ENCODE measurements at regions not wholly inside any gene's neighbourhood (a gene's known extent, or its start where the extent isn't known, plus 50 kb on each side); places are given as distances from the start of the nearest gene placed in this dataset.

- H3K4me1 ChIP-seq (ENCODE audit: control insufficient read depth in 2 of 2, insufficient read depth in 2 of 2, low read length in 2 of 2) = no peaks in the 10 kb centered on the region
- H3K27ac ChIP-seq (ENCODE audit: low read depth in 2 of 2, low read length in 2 of 2) = no peak overlapping the region
- no peaks in the 10 kb centered on the region for H3K36me3 ChIP-seq (ENCODE audit: control insufficient read depth in 2 of 2, insufficient read depth in 2 of 2, low read length in 2 of 2)
- H3K9me3 ChIP-seq (ENCODE audit: control insufficient read depth in 2 of 2, low read length in 2 of 2) = no peaks in the 10 kb centered on the region
- H3K27me3 ChIP-seq (ENCODE audit: control insufficient read depth in 2 of 2, insufficient read depth in 2 of 2, low read length in 2 of 2) = no peaks in the 10 kb centered on the region
- no peak overlapping the region for H3K4me3 ChIP-seq (ENCODE audit: low read length in 2 of 2)
- H3K9ac ChIP-seq (ENCODE audit: low read depth in 1 of 2, low read length in 2 of 2) = no peak overlapping the region
Measured at GRCh38 chr6:165899611-165900010, 236.6 kb upstream of the PDE10A start.

- Histone ChIP-seq H3K9me3 (ENCODE audit: control insufficient read depth in 2 of 2, low read length in 2 of 2) (no peaks in the 10 kb centered on the region), H3K4me1 (ENCODE audit: control insufficient read depth in 2 of 2, insufficient read depth in 2 of 2, low read length in 2 of 2) (no peaks in the 10 kb centered on the region), H3K36me3 (ENCODE audit: control insufficient read depth in 2 of 2, insufficient read depth in 2 of 2, low read length in 2 of 2) (no peaks in the 10 kb centered on the region), H3K27ac (ENCODE audit: low read depth in 2 of 2, low read length in 2 of 2) (no peak overlapping the region), H3K4me3 (ENCODE audit: low read length in 2 of 2) (no peak overlapping the region), H3K9ac (ENCODE audit: low read depth in 1 of 2, low read length in 2 of 2) (no peak overlapping the region), H3K27me3 (ENCODE audit: control insufficient read depth in 2 of 2, insufficient read depth in 2 of 2, low read length in 2 of 2) (no peaks in the 10 kb centered on the region)
Measured at GRCh38 chr6:165895421-165896165, 232.6 kb upstream of the PDE10A start.

- no peaks in the 10 kb centered on the region for H3K36me3 ChIP-seq (ENCODE audit: control insufficient read depth in 2 of 2, insufficient read depth in 2 of 2, low read length in 2 of 2)
- no peak overlapping the region for H3K4me3 ChIP-seq (ENCODE audit: low read length in 2 of 2)
- no peaks in the 10 kb centered on the region for H3K4me1 ChIP-seq (ENCODE audit: control insufficient read depth in 2 of 2, insufficient read depth in 2 of 2, low read length in 2 of 2)
- H3K27me3 ChIP-seq (ENCODE audit: control insufficient read depth in 2 of 2, insufficient read depth in 2 of 2, low read length in 2 of 2) = peaks cover 0 to 2% of the 10 kb centered on the region in 2 donors
- no peak overlapping the region for H3K27ac ChIP-seq (ENCODE audit: low read depth in 2 of 2, low read length in 2 of 2)
- no peak overlapping the region for H3K9ac ChIP-seq (ENCODE audit: low read depth in 1 of 2, low read length in 2 of 2)
- no peaks in the 10 kb centered on the region for H3K9me3 ChIP-seq (ENCODE audit: control insufficient read depth in 2 of 2, low read length in 2 of 2)
Measured at GRCh38 chr6:165894171-165894825, 231.3 kb upstream of the PDE10A start.

GRCh38 chr6:165893431-165893830 is 230.4 kb upstream of the PDE10A start:
- no peaks in the 10 kb centered on the region for H3K36me3 ChIP-seq (ENCODE audit: control insufficient read depth in 2 of 2, insufficient read depth in 2 of 2, low read length in 2 of 2)

GRCh38 chr6:165891320-165891719 is 228.3 kb upstream of the PDE10A start:
- H3K4me1 ChIP-seq (ENCODE audit: control insufficient read depth in 2 of 2, insufficient read depth in 2 of 2, low read length in 2 of 2) = no peaks in the 10 kb centered on the region
- H3K27me3 ChIP-seq (ENCODE audit: control insufficient read depth in 2 of 2, insufficient read depth in 2 of 2, low read length in 2 of 2) = peaks cover 0 to 2% of the 10 kb centered on the region in 2 donors
- no peaks in the 10 kb centered on the region for H3K9me3 ChIP-seq (ENCODE audit: control insufficient read depth in 2 of 2, low read length in 2 of 2)
- no peak overlapping the region for H3K27ac ChIP-seq (ENCODE audit: low read depth in 2 of 2, low read length in 2 of 2)
- no peaks in the 10 kb centered on the region for H3K36me3 ChIP-seq (ENCODE audit: control insufficient read depth in 2 of 2, insufficient read depth in 2 of 2, low read length in 2 of 2)
- H3K9ac ChIP-seq (ENCODE audit: low read depth in 1 of 2, low read length in 2 of 2) = no peak overlapping the region
- no peak overlapping the region for H3K4me3 ChIP-seq (ENCODE audit: low read length in 2 of 2)

More at GRCh38 chr6:165893431-165893830, 230.4 kb upstream of the PDE10A start:
- H3K4me1 ChIP-seq (ENCODE audit: control insufficient read depth in 2 of 2, insufficient read depth in 2 of 2, low read length in 2 of 2) = no peaks in the 10 kb centered on the region
- H3K27ac ChIP-seq (ENCODE audit: low read depth in 2 of 2, low read length in 2 of 2) = no peak overlapping the region
- H3K27me3 ChIP-seq (ENCODE audit: control insufficient read depth in 2 of 2, insufficient read depth in 2 of 2, low read length in 2 of 2) = peaks cover 0 to 2% of the 10 kb centered on the region in 2 donors
- H3K9me3 ChIP-seq (ENCODE audit: control insufficient read depth in 2 of 2, low read length in 2 of 2) = no peaks in the 10 kb centered on the region
- no peak overlapping the region for H3K9ac ChIP-seq (ENCODE audit: low read depth in 1 of 2, low read length in 2 of 2)
- no peak overlapping the region for H3K4me3 ChIP-seq (ENCODE audit: low read length in 2 of 2)

- H3K4me1 ChIP-seq (ENCODE audit: control insufficient read depth in 2 of 2, insufficient read depth in 2 of 2, low read length in 2 of 2) = peaks cover 0 to under 1% of the 10 kb centered on the region in 2 donors
- no peaks in the 10 kb centered on the region for H3K9me3 ChIP-seq (ENCODE audit: control insufficient read depth in 2 of 2, low read length in 2 of 2)
- H3K36me3 ChIP-seq (ENCODE audit: control insufficient read depth in 2 of 2, insufficient read depth in 2 of 2, low read length in 2 of 2) = no peaks in the 10 kb centered on the region
- H3K27ac ChIP-seq (ENCODE audit: low read depth in 2 of 2, low read length in 2 of 2) = no peak overlapping the region
- H3K27me3 ChIP-seq (ENCODE audit: control insufficient read depth in 2 of 2, insufficient read depth in 2 of 2, low read length in 2 of 2) = peaks cover 0 to 2% of the 10 kb centered on the region in 2 donors
- H3K4me3 ChIP-seq (ENCODE audit: low read length in 2 of 2) = no peak overlapping the region
- no peak overlapping the region for H3K9ac ChIP-seq (ENCODE audit: low read depth in 1 of 2, low read length in 2 of 2)
Measured at GRCh38 chr6:165890404-165890735, 227.3 kb upstream of the PDE10A start.

GRCh38 chr6:165889636-165890403 is 226.8 kb upstream of the PDE10A start:
- Histone ChIP-seq H3K27me3 (ENCODE audit: control insufficient read depth in 2 of 2, insufficient read depth in 2 of 2, low read length in 2 of 2) (peaks cover 0 to 2% of the 10 kb centered on the region in 2 donors), H3K27ac (ENCODE audit: low read depth in 2 of 2, low read length in 2 of 2) (no peak overlapping the region), H3K4me1 (ENCODE audit: control insufficient read depth in 2 of 2, insufficient read depth in 2 of 2, low read length in 2 of 2) (peaks cover 0 to 3% of the 10 kb centered on the region in 2 donors), H3K36me3 (ENCODE audit: control insufficient read depth in 2 of 2, insufficient read depth in 2 of 2, low read length in 2 of 2) (no peaks in the 10 kb centered on the region), H3K9me3 (ENCODE audit: control insufficient read depth in 2 of 2, low read length in 2 of 2) (no peaks in the 10 kb centered on the region), H3K9ac (ENCODE audit: low read depth in 1 of 2, low read length in 2 of 2) (no peak overlapping the region), H3K4me3 (ENCODE audit: low read length in 2 of 2) (no peak overlapping the region)

- no peaks in the 10 kb centered on the region for H3K9me3 ChIP-seq (ENCODE audit: control insufficient read depth in 2 of 2, low read length in 2 of 2)
- H3K27me3 ChIP-seq (ENCODE audit: control insufficient read depth in 2 of 2, insufficient read depth in 2 of 2, low read length in 2 of 2) = peaks cover 0 to 2% of the 10 kb centered on the region in 2 donors
- H3K9ac ChIP-seq (ENCODE audit: low read depth in 1 of 2, low read length in 2 of 2) = no peak overlapping the region
- H3K36me3 ChIP-seq (ENCODE audit: control insufficient read depth in 2 of 2, insufficient read depth in 2 of 2, low read length in 2 of 2) = no peaks in the 10 kb centered on the region
- no peak overlapping the region for H3K27ac ChIP-seq (ENCODE audit: low read depth in 2 of 2, low read length in 2 of 2)
- H3K4me1 ChIP-seq (ENCODE audit: control insufficient read depth in 2 of 2, insufficient read depth in 2 of 2, low read length in 2 of 2) = peaks cover 0 to 3% of the 10 kb centered on the region in 2 donors
- no peak overlapping the region for H3K4me3 ChIP-seq (ENCODE audit: low read length in 2 of 2)
Measured at GRCh38 chr6:165886169-165886568, 223.1 kb upstream of the PDE10A start.

- Histone ChIP-seq H3K4me3 (ENCODE audit: low read length in 2 of 2) (no peak overlapping the region), H3K36me3 (ENCODE audit: control insufficient read depth in 2 of 2, insufficient read depth in 2 of 2, low read length in 2 of 2) (no peaks in the 10 kb centered on the region), H3K27me3 (ENCODE audit: control insufficient read depth in 2 of 2, insufficient read depth in 2 of 2, low read length in 2 of 2) (peaks cover 0 to 2% of the 10 kb centered on the region in 2 donors), H3K9ac (ENCODE audit: low read depth in 1 of 2, low read length in 2 of 2) (no peak overlapping the region), H3K4me1 (ENCODE audit: control insufficient read depth in 2 of 2, insufficient read depth in 2 of 2, low read length in 2 of 2) (peaks cover 0 to 3% of the 10 kb centered on the region in 2 donors), H3K9me3 (ENCODE audit: control insufficient read depth in 2 of 2, low read length in 2 of 2) (no peaks in the 10 kb centered on the region), H3K27ac (ENCODE audit: low read depth in 2 of 2, low read length in 2 of 2) (no peak overlapping the region)
Measured at GRCh38 chr6:165884813-165885765, 222.0 kb upstream of the PDE10A start.

Data from mucosa of rectum (tissue), 2 donors.